ENCODE measurements at regions not wholly inside any gene's neighbourhood (a gene's known extent, or its start where the extent isn't known, plus 50 kb on each side); places are given as distances from the start of the nearest gene placed in this dataset.

DNA sequence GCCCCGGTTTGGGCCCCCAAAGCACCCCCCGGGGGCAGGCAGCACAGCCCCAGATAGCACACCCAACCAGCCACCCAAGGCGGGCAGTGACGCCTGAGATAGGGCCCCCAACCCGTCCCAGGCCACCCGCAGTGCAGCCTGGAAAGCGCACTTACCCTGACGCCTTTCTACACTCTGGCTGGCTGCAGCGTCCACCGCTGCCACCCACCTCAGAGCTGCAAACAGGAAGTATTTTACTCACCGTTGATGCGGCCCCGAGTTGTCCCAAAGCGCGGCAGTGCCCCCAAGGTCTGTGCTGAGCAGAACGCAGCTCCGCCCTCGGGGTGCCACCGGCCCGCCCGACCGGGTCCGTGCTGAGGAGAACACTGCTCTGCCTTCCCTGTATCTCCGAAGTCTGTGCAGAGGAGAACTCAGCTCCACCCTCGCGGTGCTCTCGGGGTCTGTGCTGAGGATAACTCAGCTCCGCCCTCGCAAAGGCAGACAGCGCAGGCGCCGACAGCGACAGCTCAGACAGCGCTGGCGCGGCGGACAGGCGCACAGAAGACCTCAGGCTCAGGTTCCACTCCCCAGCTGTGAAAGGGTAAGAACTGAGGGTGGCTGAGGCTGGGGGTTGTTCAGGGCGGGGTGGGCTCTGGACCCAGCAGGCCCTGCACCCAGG lies 786.9 kb downstream of the CDY1 start:
- peak in 1 of 3 donors; percentile 1 for DNase-seq

DNA sequence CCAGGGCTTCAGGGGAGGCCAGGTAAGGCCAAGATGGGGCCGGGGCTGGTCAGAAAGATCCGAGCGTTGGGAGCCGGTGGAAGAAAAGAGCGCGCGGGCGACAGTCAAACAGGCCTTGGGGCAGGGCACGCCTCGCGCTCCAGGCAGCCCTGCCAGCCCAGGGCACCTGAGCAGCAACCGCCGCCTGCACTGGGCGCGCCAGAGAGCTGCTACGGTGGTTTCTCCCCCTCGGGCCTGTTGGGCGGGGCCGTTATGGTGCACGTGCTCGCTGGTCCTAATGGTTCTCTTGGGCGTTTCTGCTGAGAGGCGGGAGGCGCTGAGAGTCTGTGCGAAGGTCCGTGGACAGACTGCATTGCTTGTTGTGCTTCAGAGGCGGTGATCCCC lies 787.4 kb downstream of the CDY1 start:
- peak in 1 of 3 donors; percentile 0 for DNase-seq
